SK-N-MC (cell line): ENCODE measurements at regions not wholly inside any gene's neighbourhood (a gene's known extent, or its start where the extent isn't known, plus 50 kb on each side); places are given as distances from the start of the nearest gene placed in this dataset.

Source experiments
- EZH2 ChIP-seq: fragments of 200-600 bp; sonication (generic); IDR thresholded peaks from one replicate; pipeline ENCODE4 v1.6.1; 2017; ENCODE audit warnings: antibody characterized with exemption
- FOXP2 ChIP-seq: optimal IDR thresholded peaks from 2 replicates; pipeline ENCODE3; 2011; ENCODE audit warnings: mild to moderate bottlenecking, moderate library complexity; ENCODE audit not compliant: insufficient read depth; ENCODE audit errors: extremely low read length, control extremely low read depth
- POLR2AphosphoS5 ChIP-seq: IDR thresholded peaks from 2 replicates; pipeline ENCODE4 v1.6.1; 2012; ENCODE audit warnings: mild to moderate bottlenecking, low read depth, low read length, borderline replicate concordance

DNA sequence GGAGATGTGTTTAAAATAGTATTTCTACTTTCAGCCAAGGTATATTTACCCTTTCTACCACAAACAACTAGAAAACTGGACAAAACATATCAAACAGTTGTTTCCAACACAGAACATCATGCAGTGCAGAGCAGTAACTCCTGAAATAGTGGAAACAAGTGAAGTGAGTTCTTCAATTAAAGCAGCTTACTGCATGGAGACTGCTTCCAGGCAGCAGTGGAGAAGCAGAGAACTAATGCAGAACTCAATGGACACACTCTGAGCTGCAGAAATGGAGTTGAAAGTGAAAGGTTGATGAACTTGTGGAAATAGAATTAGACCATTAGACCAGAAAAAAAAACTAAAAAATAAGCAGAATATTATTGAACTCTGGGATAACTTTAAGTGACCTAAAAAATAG, 478.9 kb downstream of the CNTN6 start:
- TF ChIP-seq POLR2AphosphoS5: no peak
- no peak for TF ChIP-seq EZH2
- no peak for TF ChIP-seq FOXP2
